Erythroblast (primary cell): ENCODE measurements at regions not wholly inside any gene's neighbourhood (a gene's known extent, or its start where the extent isn't known, plus 50 kb on each side); places are given as distances from the start of the nearest gene placed in this dataset.

ENCODE experiments used
- DNase-seq, 2 experiments: peaks; one replicate each; lab custom pipeline; 2025; lab: John Stamatoyannopoulos, UW
- GATA1 ChIP-seq: IDR thresholded peaks from 2 replicates; pipeline ENCODE4 v1.6.1; 2011; ENCODE audit warnings: low read depth, mild to moderate bottlenecking, control low read depth, low read length, moderate library complexity
- POLR2A ChIP-seq: IDR thresholded peaks from 2 replicates; pipeline ENCODE4 v1.6.1; 2011; ENCODE audit warnings: mild to moderate bottlenecking, low read length

- TF ChIP-seq GATA1: no peak
- TF ChIP-seq POLR2A: no peak
- peak; percentile 43 to 62 for DNase-seq
These were observed 65.3 kb downstream of the METRNL start for GRCh38 chr17:83144421-83145357.

DNA sequence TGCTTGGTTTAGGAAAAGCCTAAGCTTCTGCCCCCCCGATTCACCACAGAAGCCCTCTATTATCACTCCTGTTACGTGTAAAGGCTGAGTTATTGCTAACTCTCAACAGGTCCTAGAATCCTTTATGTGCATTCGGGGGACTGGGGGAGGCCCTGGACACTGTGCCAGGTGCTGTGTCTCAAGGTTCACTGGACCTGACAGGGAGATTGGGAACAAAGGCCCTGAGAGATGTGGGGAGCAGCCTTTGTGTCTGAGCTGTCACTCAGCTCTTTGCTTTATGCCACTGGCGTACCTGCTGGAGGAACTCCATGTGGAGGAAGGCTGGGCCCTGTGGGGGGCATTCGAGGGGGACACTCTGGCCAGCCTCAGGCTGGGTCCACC lies 65.9 kb downstream of the METRNL start:
- TF ChIP-seq GATA1 (no peak), POLR2A (no peak)
- no peak for DNase-seq

- DNase-seq: no peak
- TF ChIP-seq GATA1 (no peak), POLR2A (no peak)
These were observed 66.4 kb downstream of the METRNL start for GRCh38 chr17:83145831-83146230.

- TF ChIP-seq GATA1: no peak
- TF ChIP-seq POLR2A: no peak
- DNase-seq: no peak
These were observed 66.9 kb downstream of the METRNL start for GRCh38 chr17:83146347-83146746.

DNA sequence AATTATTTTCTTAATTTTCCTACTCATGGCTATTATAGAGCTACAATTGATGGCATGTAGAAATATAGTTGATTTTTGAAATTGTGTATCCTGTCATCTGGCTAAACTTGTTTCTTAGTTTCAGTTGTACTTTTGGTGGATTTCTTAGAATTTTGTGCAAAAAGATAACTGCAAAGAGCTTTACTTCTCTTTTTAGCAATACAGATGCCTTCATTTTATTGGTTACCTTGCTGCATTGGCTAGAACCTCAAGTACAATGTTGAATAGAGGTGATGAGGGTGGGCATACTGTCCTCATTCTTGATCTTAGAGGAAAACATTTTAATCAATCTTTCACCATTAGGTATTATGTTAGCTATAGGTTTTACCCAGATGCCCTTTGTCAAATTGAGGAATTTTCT lies 67.9 kb downstream of the METRNL start:
- TF ChIP-seq POLR2A (no peak), GATA1 (no peak)
- no peak for DNase-seq

- TF ChIP-seq GATA1: no peak
- no peak for DNase-seq
These were observed 69.1 kb downstream of the METRNL start for GRCh38 chr17:83148317-83149028.

DNA sequence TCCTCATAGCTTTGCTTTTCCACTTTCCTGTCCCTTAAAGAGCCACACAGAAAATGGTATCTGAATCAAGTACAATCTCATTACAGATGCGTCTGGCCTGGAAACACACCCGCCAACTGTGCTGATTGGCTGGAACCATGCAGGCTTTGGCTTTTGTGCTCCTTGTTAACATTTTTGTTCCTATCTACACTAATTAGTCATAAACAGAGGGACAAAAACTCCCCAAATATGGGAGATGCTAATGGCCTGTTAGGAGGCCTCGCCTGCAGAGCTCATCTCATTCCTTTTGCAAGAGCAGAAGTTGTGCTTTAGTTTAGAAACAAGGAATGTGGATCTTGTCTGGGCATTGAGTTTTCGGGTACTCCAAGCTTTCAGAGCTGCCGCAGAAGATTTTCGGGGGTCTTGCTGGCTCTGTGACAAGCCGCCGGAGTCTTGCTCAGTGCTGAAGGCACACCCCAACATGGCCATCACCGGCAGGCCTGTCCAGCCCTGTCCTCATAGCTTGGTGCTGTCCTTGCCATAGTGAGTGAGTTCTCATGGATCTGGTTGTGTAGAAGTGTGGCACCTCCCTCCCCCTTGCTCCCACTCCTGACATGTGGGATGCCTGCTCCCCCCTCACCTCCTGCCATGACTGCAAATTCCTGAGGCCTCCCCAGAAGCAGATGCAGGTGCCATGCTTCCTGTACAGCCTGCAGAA lies 69.8 kb downstream of the METRNL start:
- TF ChIP-seq GATA1 (no peak), POLR2A (no peak)
- DNase-seq: no peak

DNA sequence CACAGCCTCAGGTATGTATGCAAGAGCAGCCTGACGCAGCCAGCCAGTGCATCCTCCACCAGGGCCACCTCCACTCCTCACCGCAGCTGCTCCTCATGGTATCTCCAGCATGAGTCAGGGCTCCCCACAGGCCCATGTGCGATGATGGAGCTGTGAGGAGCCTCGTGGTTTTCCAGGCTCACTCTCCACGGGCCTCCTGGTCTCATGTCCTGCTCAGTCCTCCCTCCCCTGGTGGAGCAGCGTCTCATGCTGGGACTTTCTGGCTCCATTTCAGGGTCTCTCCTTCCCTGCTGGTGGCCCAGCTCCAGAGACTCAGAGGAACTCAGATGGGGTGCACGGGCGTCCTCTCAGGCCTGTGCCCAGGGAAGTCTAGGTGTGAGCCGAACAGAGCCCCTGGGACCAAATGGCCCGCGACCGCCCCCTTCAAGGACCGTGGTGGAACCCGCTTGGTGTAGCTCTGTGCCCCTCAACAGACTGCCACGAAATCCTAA lies 70.4 kb downstream of the METRNL start:
- no peak for DNase-seq

DNA sequence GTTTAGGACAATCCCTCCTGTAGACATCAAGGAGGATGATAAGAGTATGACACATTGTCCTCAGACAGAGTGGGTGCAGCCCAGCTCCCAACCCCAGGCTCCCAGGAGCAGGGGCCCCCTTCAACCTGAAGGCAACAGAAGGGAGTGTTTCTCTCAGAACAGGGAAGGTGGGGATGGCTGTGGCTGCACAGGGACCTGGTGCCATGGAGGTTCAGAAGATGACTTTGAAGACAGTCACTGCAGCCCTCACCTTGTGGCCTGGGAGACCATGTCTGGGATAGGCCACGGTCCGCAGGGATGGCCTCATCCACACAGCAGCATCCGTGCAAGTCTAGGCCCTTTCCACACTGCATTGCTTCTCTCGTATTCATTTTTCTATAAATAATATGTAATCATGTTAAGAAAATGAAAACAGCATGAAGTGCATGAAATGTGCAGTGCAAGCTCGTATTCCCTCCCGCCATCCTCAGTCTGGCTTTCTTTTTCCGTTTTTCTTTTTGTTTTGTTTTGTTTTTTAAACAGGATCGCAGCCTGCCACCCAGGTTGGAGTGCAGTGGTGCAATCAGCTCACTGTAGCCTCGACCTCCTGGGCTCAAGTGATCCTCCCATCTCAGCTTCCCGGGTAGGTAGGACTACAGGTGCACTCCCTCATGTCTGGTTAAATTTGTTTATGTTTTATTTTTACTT lies 71.1 kb downstream of the METRNL start:
- TF ChIP-seq GATA1 (no peak), POLR2A (no peak)
- no peak for DNase-seq

More for the DNA sequence above, 70.4 kb downstream of the METRNL start:
- TF ChIP-seq GATA1 (no peak), POLR2A (no peak)

DNA sequence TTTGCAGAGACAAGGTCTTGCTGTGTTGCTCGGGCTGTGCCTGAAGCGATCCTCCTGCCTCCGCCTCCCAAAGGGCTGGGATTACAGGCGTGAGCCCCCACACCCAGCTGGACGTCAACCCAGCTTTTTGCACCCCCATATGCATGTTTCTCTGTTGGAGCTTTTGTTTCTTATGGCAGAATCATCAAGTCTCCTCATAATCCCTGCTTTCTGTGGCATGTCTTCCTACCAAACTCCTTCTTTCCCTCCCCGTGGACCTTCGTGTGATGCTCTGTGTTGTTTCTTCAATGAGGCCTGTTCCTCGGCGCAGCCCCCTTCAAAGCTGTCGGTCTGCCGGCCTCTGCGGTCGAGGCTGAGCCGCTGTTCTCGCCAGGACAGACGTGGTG lies 71.6 kb downstream of the METRNL start:
- TF ChIP-seq GATA1: no peak
- DNase-seq: no peak

GRCh38 chr17:83151442-83152226 lies 72.2 kb downstream of the METRNL start:
- TF ChIP-seq POLR2A (no peak), GATA1 (no peak)
- no peak for DNase-seq

DNA sequence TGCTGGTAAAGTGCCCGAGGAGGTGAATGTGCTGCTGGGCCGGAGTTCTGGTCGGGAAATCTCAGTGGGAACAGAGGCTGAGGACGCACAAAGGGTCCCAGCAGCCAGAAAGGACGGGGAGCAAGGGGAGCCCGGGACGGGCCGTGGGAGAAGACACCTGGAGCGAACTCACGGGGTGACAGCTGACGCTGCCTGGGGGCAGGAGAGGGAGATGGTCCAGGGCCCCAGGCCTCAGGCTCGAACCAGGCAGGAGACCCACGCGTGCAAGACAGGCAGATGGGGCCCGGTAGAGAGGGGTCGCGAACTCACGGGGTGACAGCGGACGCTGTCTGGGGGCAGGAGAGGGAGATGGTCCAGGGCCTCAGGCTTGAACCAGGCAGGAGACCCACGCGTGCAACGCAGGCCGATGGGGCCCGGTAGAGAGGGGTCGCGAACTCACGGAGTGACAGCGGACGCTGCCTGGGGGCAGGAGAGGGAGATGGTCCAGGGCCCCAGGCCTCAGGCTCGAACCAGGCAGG lies 72.9 kb downstream of the METRNL start:
- no peak for TF ChIP-seq GATA1
- TF ChIP-seq POLR2A: no peak
- no peak for DNase-seq
